ENCODE measurements at regions not wholly inside any gene's neighbourhood (a gene's known extent, or its start where the extent isn't known, plus 50 kb on each side); places are given as distances from the start of the nearest gene placed in this dataset.
"Not testable (repeated sequence)": the region's sequence is repeated elsewhere in the genome, so short reads cannot be mapped to it uniquely, and the experiment has no call there.

DNA sequence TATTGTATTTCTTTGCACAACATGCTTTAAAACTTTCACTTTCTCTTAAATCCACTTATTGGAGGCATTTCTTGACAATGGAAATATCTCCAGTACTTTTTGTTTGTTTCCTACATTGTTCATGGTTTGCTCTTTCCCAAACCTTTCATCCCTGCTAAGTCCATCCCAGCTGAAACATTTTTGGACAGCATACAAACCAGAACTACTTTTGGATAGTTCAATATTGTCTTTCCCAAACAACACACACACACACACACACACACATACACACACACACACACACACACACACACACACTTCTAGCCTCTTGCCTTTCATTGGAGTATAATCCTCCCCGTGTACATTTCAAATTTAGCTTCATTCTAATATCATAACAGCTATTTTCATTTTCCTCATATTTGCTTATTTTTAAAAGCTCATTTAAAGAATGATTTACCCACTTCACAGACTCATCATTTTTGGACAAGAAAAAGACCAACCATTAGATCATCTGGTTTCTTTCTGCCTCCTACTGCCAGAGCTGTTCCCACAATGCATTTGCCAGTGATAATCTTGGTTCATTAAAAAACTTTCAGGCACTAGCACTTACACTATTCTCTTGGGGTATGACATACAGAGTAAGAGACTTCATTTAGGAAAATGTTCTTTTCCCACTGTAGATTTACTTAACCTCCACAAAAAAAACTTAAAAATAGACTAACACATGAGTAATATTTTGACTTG lies 248.1 kb downstream of the CD109 start:
- Histone ChIP-seq H3K27me3 (ENCODE audit: insufficient read depth, low read length) (no peaks in the 10 kb centered on the region), H2AFZ (ENCODE audit: low read depth, low read length) (no peak overlapping the region), H3K4me1 (ENCODE audit: insufficient read depth, low read length) (no peaks in the 10 kb centered on the region), H3K4me3 (ENCODE audit: low read length) (no peak overlapping the region), H3K36me3 (ENCODE audit: insufficient read depth, low read length) (no peaks in the 10 kb centered on the region), H3K9me3 (ENCODE audit: low read length) (no peaks in the 10 kb centered on the region)

DNA sequence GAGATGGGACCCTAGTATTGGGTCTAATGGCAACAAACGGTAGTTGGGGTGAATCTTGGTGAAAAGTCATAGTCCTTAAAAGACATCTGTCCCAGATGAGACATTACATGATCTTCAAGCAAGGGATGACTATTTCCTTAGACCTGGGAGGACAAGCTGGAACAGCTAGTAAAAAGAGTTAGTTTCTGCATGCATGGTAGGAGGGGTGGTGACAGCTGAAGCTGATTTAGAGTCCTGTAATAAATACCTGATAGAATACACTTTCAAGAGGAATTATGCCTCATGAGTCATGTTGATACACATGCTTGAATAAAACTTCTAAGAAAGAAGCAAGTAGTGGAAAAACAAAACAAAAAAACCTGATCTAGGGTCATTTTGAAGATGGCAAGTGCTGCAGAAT lies 247.4 kb downstream of the CD109 start:
- H3K9me3 ChIP-seq (ENCODE audit: low read length): no peaks in the 10 kb centered on the region
- no peak overlapping the region for H2AFZ ChIP-seq (ENCODE audit: low read depth, low read length)
- H3K4me3 ChIP-seq (ENCODE audit: low read length): no peak overlapping the region
- H3K4me1 ChIP-seq (ENCODE audit: insufficient read depth, low read length): no peaks in the 10 kb centered on the region
- H3K36me3 ChIP-seq (ENCODE audit: insufficient read depth, low read length): no peaks in the 10 kb centered on the region
- H3K27me3 ChIP-seq (ENCODE audit: insufficient read depth, low read length): no peaks in the 10 kb centered on the region

DNA sequence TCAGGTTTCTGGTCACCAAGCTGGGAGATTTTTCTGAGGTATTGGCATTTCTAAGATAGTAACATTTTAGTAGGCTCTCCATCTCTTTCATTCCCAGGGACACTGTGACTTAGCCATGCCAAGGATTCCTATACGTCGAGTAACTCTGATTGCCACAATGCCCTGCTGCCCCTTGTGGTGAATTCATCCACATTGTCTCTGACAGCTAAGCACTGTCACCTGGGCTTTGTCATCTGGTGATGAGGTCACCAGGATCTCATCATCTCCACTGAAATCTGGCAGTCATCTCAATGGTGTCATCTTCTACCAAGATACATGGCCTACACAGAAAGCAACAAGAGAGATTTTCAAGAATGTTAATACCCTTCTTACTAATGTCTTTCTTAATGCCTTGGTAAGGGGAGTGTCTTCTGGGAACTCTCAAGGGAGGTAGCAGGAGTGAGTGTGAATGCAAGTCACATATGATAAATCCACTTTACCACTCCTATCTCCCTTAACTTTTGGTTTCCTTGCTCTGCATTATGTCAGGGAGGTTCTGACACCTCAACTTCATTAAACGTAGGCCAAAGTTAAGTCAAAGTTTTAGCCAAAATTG lies 246.7 kb downstream of the CD109 start:
- H3K36me3 ChIP-seq (ENCODE audit: insufficient read depth, low read length): no peaks in the 10 kb centered on the region
- H3K27me3 ChIP-seq (ENCODE audit: insufficient read depth, low read length): no peaks in the 10 kb centered on the region
- no peak overlapping the region for H3K4me3 ChIP-seq (ENCODE audit: low read length)
- no peaks in the 10 kb centered on the region for H3K4me1 ChIP-seq (ENCODE audit: insufficient read depth, low read length)
- H2AFZ ChIP-seq (ENCODE audit: low read depth, low read length): no peak overlapping the region
- H3K9me3 ChIP-seq (ENCODE audit: low read length): no peaks in the 10 kb centered on the region

DNA sequence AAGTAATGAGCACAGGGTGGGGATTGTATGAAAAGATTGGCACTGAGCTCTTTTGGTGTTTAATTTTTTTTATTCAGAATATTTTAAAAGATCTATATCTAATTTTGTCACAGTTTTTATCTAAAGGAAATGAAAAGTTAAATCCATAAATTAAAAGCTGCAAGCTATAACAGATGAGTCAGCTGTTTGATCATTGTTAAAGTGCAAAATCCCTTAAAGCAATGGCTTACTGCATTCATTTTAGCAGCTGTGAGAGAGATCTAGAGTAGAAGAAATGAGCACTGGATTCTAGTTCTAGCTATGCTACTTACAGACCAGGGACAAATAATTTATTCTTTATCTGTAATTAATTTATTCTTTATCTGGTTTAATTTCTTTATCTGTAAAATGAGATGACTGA lies 245.9 kb downstream of the CD109 start:
- no peaks in the 10 kb centered on the region for H3K4me1 ChIP-seq (ENCODE audit: insufficient read depth, low read length)
- no peak overlapping the region for H2AFZ ChIP-seq (ENCODE audit: low read depth, low read length)
- no peaks in the 10 kb centered on the region for H3K36me3 ChIP-seq (ENCODE audit: insufficient read depth, low read length)
- no peak overlapping the region for H3K4me3 ChIP-seq (ENCODE audit: low read length)
- H3K9me3 ChIP-seq (ENCODE audit: low read length): no peaks in the 10 kb centered on the region
- H3K27me3 ChIP-seq (ENCODE audit: insufficient read depth, low read length): no peaks in the 10 kb centered on the region

DNA sequence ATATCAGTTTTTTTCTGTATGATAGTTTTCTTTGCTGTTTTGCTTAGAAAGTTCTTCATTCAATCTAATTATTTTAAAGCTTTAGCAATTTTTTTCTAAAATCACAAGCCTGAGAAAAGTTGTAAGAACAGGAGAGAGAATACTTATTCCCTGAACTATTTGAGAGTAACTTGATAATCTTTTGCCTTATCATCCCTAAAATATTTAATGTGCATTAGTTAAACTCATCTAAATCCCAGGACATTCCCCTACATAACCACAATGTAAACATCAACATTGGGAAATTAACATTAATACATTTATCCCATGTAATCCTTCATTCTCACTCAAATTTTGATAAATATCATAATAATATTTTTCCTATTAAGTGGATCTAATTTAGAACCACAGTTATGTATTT lies 241.8 kb downstream of the CD109 start:
- Histone ChIP-seq H3K4me1 (ENCODE audit: insufficient read depth, low read length) (peaks cover 3% of the 10 kb centered on the region), H2AFZ (ENCODE audit: low read depth, low read length) (no peak overlapping the region), H3K9me3 (ENCODE audit: low read length) (no peaks in the 10 kb centered on the region), H3K36me3 (ENCODE audit: insufficient read depth, low read length) (no peaks in the 10 kb centered on the region), H3K27me3 (ENCODE audit: insufficient read depth, low read length) (no peaks in the 10 kb centered on the region), H3K4me3 (ENCODE audit: low read length) (no peak overlapping the region)

DNA sequence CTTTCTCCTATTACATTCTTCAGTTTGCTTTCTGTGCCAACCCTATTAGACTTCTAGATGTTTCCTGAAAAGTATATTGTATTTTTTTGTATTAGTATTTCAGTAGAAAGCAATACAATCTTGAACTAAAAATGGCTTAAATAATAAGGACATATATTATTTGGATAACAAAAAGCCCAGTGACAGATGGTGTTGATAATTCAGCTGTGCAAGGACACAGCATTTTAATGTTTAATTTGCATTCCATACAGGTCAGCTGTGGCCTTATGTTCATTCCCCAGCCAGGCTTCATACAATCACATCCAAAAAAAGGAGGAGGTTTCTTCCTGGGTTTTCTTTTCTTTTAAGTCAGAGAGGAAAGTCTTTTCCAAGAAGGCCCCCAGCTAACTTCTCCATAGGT lies 236.9 kb downstream of the CD109 start:
- no peak overlapping the region for H2AFZ ChIP-seq (ENCODE audit: low read depth, low read length)
- peaks cover 3% of the 10 kb centered on the region for H3K4me1 ChIP-seq (ENCODE audit: insufficient read depth, low read length)
- no peaks in the 10 kb centered on the region for H3K36me3 ChIP-seq (ENCODE audit: insufficient read depth, low read length)
- H3K27me3 ChIP-seq (ENCODE audit: insufficient read depth, low read length): no peaks in the 10 kb centered on the region
- no peak overlapping the region for H3K4me3 ChIP-seq (ENCODE audit: low read length)
- no peaks in the 10 kb centered on the region for H3K9me3 ChIP-seq (ENCODE audit: low read length)

DNA sequence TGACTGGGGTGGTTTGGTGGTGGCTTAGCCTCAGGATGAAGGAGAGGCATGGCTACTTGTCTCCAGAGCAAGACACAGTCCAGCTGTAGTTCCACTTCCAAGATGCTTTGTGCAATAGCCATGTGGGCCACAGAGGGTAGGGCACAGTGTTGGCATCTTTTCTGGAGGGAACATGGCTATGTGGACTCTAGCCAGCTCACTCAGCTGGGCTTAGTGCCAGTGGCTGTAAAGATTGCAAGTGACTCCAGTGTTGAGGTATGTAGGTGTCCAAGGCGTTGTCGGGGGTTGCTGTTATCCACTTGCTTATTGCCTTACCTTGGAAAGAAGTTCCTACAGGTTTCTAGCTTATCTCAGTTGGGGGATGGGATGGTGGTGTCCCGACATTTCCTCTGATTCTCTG lies 233.4 kb downstream of the CD109 start:
- no peaks in the 10 kb centered on the region for H3K27me3 ChIP-seq (ENCODE audit: insufficient read depth, low read length)
- H3K4me3 ChIP-seq (ENCODE audit: low read length): no peak overlapping the region
- H3K36me3 ChIP-seq (ENCODE audit: insufficient read depth, low read length): no peaks in the 10 kb centered on the region
- H3K4me1 ChIP-seq (ENCODE audit: insufficient read depth, low read length): peaks cover 3% of the 10 kb centered on the region
- peaks cover 2% of the 10 kb centered on the region for H3K9me3 ChIP-seq (ENCODE audit: low read length)
- no peak overlapping the region for H2AFZ ChIP-seq (ENCODE audit: low read depth, low read length)

DNA sequence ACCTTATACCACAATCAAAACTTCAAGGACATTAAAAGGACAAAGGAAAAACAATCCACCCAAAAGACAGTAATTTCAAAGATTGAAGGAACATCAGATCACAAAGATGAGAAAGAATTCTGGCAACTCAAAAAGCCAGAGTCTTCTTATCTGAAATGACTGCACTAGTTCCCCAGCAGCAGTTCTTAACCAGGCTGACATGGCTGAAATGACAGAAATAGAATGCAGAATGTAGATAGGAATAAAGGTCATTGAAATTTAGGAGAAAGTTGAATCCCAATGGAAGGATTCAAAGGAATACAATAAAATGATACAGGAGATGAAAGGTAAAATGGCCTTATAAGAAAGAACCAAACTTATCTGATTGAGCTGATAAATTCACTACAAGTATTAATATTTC lies 231.4 kb downstream of the CD109 start:
- Histone ChIP-seq H3K27me3 (ENCODE audit: insufficient read depth, low read length) (no peaks in the 10 kb centered on the region), H3K4me1 (ENCODE audit: insufficient read depth, low read length) (no peaks in the 10 kb centered on the region), H3K4me3 (ENCODE audit: low read length) (no peak overlapping the region)

DNA sequence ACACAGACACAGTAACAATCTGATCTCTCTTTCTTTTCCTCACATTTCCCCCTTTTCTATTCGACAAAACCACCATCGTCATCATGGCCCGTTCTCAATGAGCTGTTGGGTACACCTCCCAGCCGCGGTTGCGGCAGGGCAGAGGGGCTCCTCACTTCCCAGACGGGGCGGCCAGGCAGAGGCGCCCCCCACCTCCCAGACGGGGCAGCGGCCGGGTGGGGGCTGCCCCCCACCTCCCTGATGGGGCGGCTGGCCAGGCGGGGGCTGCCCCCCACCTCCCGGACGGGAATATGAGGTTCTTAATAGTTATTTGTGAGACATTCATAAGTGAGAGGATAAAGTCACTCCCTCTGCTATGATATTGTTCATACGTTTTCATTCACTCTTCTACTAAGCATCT lies 229.7 kb downstream of the CD109 start:
- H3K4me3 ChIP-seq (ENCODE audit: low read length); H3K36me3 ChIP-seq (ENCODE audit: insufficient read depth, low read length); H3K9me3 ChIP-seq (ENCODE audit: low read length); H2AFZ ChIP-seq (ENCODE audit: low read depth, low read length); H3K27me3 ChIP-seq (ENCODE audit: insufficient read depth, low read length); H3K4me1 ChIP-seq (ENCODE audit: insufficient read depth, low read length): not testable (repeated sequence)

More for the DNA sequence above, 231.4 kb downstream of the CD109 start:
- no peak overlapping the region for H2AFZ ChIP-seq (ENCODE audit: low read depth, low read length)
- no peaks in the 10 kb centered on the region for H3K36me3 ChIP-seq (ENCODE audit: insufficient read depth, low read length)
- peaks cover 2% of the 10 kb centered on the region for H3K9me3 ChIP-seq (ENCODE audit: low read length)

DNA sequence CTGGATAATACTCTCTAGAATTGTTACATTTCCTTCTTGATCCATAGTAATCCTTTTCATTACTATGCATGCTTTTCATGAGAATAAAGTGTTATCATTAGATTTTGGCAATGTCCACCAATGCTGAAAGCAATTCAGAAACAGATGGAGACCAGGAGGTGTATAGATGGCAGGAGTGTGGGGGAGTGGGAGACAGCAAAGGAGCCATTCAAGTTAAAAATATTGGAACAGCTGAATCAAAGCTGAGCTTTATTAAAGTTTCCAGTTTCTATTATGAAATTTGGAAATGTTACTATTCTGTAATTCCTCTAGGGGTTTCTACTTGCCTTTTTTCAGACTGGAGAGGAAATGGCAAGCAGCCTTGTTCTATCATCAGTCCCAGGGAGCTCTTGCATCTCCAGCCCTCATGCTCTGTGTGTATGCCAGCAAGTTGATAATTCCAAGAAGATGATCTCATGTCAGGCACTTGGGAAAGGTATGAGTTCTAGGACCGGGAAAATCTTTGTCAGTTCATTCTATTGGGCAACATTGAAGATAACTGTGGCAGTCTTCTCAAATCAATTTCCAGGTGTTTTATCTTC lies 228.0 kb downstream of the CD109 start:
- Histone ChIP-seq H2AFZ (ENCODE audit: low read depth, low read length) (no peak overlapping the region), H3K4me3 (ENCODE audit: low read length) (no peak overlapping the region), H3K9me3 (ENCODE audit: low read length) (peaks cover 2% of the 10 kb centered on the region), H3K36me3 (ENCODE audit: insufficient read depth, low read length) (no peaks in the 10 kb centered on the region), H3K27me3 (ENCODE audit: insufficient read depth, low read length) (no peaks in the 10 kb centered on the region), H3K4me1 (ENCODE audit: insufficient read depth, low read length) (no peaks in the 10 kb centered on the region)

DNA sequence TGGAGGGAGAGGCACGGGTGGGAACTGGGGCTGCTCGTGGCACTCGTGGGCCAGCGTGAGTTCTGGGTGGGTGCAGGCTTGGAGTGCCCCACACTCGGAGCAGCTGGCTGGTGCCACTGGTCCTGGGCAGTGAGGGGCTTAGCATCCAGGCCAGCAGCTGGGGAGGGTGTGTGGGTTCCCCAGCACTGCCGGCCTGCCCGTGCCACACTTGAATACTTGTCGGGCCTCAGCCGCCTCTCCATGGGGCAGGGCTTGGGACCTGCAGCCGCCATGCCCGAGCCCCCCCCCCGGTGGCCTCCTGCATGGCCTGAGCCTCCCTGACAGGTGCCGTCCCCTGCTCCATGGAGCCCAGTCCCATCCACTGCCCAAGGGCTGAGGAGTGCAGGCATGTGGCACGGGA lies 207.2 kb downstream of the CD109 start:
- Histone ChIP-seq H3K9me3 (ENCODE audit: low read length) (no peaks in the 10 kb centered on the region), H3K4me3 (ENCODE audit: low read length) (no peak overlapping the region), H3K36me3 (ENCODE audit: insufficient read depth, low read length) (no peaks in the 10 kb centered on the region), H3K27me3 (ENCODE audit: insufficient read depth, low read length) (no peaks in the 10 kb centered on the region), H2AFZ (ENCODE audit: low read depth, low read length) (no peak overlapping the region), H3K4me1 (ENCODE audit: insufficient read depth, low read length) (no peaks in the 10 kb centered on the region)

DNA sequence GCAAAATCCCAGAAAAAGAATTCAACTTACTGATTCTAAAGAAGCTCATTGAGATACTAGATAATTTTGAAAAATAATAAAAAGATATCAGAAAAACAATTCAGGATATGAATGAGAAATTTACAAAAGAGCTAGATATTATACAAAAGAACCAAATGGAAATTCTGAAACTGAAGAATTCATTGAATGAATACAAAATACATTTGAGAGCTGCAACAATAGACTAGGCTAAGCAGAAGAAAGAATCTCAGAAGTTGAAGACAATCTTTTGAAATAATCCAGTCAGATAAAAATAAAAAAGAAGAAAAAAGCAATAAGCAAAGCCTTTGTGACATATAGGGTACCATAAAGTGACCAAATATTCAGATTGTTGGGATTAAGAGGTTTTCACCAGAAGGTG lies 206.0 kb downstream of the CD109 start:
- Histone ChIP-seq H3K36me3 (ENCODE audit: insufficient read depth, low read length) (no peaks in the 10 kb centered on the region), H3K4me1 (ENCODE audit: insufficient read depth, low read length) (no peaks in the 10 kb centered on the region), H2AFZ (ENCODE audit: low read depth, low read length) (no peak overlapping the region), H3K27me3 (ENCODE audit: insufficient read depth, low read length) (no peaks in the 10 kb centered on the region), H3K9me3 (ENCODE audit: low read length) (no peaks in the 10 kb centered on the region), H3K4me3 (ENCODE audit: low read length) (no peak overlapping the region)

DNA sequence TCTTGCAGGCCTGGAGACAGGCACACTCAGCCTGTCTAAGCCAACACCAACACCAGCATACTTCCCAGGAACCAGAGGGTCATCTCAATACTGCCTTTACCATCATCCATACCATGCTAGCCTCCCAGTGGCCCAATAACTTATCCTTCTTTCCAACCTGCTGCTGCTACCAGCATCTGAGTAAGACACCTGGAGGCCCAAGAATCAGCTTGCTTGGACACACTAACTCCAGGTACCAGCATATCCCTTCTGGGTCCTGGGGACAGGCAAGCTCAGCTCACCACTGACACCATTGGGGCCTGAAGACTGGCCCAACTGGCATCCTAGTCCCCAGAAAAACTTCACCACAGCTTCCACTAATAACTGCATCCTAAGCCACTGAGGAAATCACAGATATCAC lies 205.3 kb downstream of the CD109 start:
- Histone ChIP-seq H3K9me3 (ENCODE audit: low read length) (no peaks in the 10 kb centered on the region), H3K4me1 (ENCODE audit: insufficient read depth, low read length) (no peaks in the 10 kb centered on the region), H3K4me3 (ENCODE audit: low read length) (no peak overlapping the region), H3K27me3 (ENCODE audit: insufficient read depth, low read length) (no peaks in the 10 kb centered on the region), H3K36me3 (ENCODE audit: insufficient read depth, low read length) (no peaks in the 10 kb centered on the region), H2AFZ (ENCODE audit: low read depth, low read length) (no peak overlapping the region)

DNA sequence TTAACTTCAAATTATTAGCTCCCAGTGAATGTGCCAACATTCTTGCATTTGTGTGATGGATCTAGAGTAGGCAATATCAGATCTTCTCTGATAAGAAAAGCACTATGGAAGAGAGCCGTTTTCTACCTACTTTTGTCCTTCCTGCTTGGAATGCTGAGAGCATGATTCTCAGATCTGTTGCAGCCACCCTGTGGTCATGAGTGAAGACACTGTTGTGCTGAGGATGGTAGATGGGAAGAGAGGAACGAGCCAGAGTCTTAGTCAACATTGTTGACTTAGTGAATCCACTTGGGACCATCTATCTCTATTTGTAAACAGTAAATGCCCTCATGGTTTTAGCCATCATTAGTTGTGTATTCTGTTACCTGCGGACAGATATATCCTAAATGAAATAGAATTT lies 202.6 kb downstream of the CD109 start:
- Histone ChIP-seq H3K27me3 (ENCODE audit: insufficient read depth, low read length) (no peaks in the 10 kb centered on the region), H3K9me3 (ENCODE audit: low read length) (no peaks in the 10 kb centered on the region), H3K4me3 (ENCODE audit: low read length) (no peak overlapping the region), H3K36me3 (ENCODE audit: insufficient read depth, low read length) (no peaks in the 10 kb centered on the region), H2AFZ (ENCODE audit: low read depth, low read length) (no peak overlapping the region), H3K4me1 (ENCODE audit: insufficient read depth, low read length) (no peaks in the 10 kb centered on the region)

Data from neuron (in vitro differentiated cells).